Right lobe of liver (tissue), 4 donors: ENCODE measurements at regions not wholly inside any gene's neighbourhood (a gene's known extent, or its start where the extent isn't known, plus 50 kb on each side); places are given as distances from the start of the nearest gene placed in this dataset.

Experiments used
- POLR2A ChIP-seq: fragments of 450-650 bp; IDR thresholded peaks from one replicate; pipeline ENCODE4 v1.6.1; 2017; ENCODE audit warnings: antibody characterized with exemption, mild to moderate bottlenecking
- TF ChIP-seq, protein P1 (sequence below), 4 donors: fragments of 200-600 bp in 3 of 4; fragments of 450-650 bp in 1 of 4; IDR thresholded peaks; one replicate each; pipeline versions ENCODE4 v1.5.1 to v1.8.0; 2016 to 2022; ENCODE audit warnings: antibody characterized with exemption in 4 of 4, mild to moderate bottlenecking in 2 of 4
- donor health status: DM: no; HTN: no; CAD: no.
- donor health status: DM: no; HTN: no; CAD: no.
- donor health status: DM: no; HTN: yes; CAD: no.

DNA sequence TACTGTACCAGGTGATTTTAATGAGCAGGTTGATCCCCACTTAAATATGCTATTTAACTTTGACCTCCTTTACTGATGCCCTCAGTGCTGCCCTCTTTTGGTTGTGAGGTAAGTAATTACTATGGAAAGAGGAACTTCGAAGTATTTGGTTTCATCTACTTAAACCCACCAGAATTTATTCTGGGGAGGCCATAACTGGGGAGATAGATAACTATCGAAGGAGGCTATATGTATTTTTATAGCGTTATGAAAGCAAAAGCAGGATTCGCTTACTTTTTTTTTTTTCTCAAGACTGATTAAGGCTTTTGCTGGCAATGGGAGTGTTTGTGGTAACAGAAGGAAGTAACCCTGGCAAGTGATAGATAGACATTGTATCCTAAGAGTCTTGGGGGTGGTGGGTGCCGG lies 168.9 kb upstream of the CENPW start:
- TF ChIP-seq, protein P1, sequence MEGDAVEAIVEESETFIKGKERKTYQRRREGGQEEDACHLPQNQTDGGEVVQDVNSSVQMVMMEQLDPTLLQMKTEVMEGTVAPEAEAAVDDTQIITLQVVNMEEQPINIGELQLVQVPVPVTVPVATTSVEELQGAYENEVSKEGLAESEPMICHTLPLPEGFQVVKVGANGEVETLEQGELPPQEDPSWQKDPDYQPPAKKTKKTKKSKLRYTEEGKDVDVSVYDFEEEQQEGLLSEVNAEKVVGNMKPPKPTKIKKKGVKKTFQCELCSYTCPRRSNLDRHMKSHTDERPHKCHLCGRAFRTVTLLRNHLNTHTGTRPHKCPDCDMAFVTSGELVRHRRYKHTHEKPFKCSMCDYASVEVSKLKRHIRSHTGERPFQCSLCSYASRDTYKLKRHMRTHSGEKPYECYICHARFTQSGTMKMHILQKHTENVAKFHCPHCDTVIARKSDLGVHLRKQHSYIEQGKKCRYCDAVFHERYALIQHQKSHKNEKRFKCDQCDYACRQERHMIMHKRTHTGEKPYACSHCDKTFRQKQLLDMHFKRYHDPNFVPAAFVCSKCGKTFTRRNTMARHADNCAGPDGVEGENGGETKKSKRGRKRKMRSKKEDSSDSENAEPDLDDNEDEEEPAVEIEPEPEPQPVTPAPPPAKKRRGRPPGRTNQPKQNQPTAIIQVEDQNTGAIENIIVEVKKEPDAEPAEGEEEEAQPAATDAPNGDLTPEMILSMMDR (IDR thresholded peaks at IDR 0.05) = peak; percentile 44 to 57 (median 49)
- no peak for TF ChIP-seq POLR2A
